HG02840 (cell line): ENCODE measurements at regions not wholly inside any gene's neighbourhood (a gene's known extent, or its start where the extent isn't known, plus 50 kb on each side); places are given as distances from the start of the nearest gene placed in this dataset.
"Not testable (repeated sequence)": the region's sequence is repeated elsewhere in the genome, so short reads cannot be mapped to it uniquely, and the experiment has no call there.

ENCODE experiments used
- ATAC-seq: cut with Tn5 transposase; IDR thresholded peaks from one replicate; pipeline ENCODE4 v1.9.1; 2021; ENCODE audit warnings: mild to moderate bottlenecking, moderate library complexity, moderate number of reproducible peaks; ENCODE audit not compliant: unreplicated experiment, low FRiP score

GRCh38 chr2:91568391-91569338, 2877.2 kb downstream of the RPIA start:
- ATAC-seq = not testable (repeated sequence)

- ATAC-seq = not testable (repeated sequence)
Observed at GRCh38 chr2:91571239-91571923, 2879.9 kb downstream of the RPIA start.

- not testable (repeated sequence) for ATAC-seq
Observed at GRCh38 chr2:91573018-91573417, 2881.5 kb downstream of the RPIA start.

- ATAC-seq = not testable (repeated sequence)
Observed at GRCh38 chr2:91573755-91574154, 2882.3 kb downstream of the RPIA start.

- not testable (repeated sequence) for ATAC-seq
Observed at GRCh38 chr2:91574255-91574654, 2882.8 kb downstream of the RPIA start.

- ATAC-seq = not testable (repeated sequence)
Observed at GRCh38 chr2:91575701-91576100, 2884.2 kb downstream of the RPIA start.

- not testable (repeated sequence) for ATAC-seq
Observed at GRCh38 chr2:91577406-91577805, 2885.9 kb downstream of the RPIA start.

- not testable (repeated sequence) for ATAC-seq
Observed at GRCh38 chr2:91578678-91579077, 2887.2 kb downstream of the RPIA start.

- not testable (repeated sequence) for ATAC-seq
Observed at GRCh38 chr2:91579555-91579954, 2888.1 kb downstream of the RPIA start.

GRCh38 chr2:91580043-91580442, 2888.6 kb downstream of the RPIA start:
- ATAC-seq = not testable (repeated sequence)

- not testable (repeated sequence) for ATAC-seq
Observed at GRCh38 chr2:91587098-91587497, 2895.6 kb downstream of the RPIA start.

- not testable (repeated sequence) for ATAC-seq
Observed at GRCh38 chr2:91587908-91588535, 2896.5 kb downstream of the RPIA start.

- not testable (repeated sequence) for ATAC-seq
Observed at GRCh38 chr2:91588782-91589223, 2897.3 kb downstream of the RPIA start.

- ATAC-seq = not testable (repeated sequence)
Observed at GRCh38 chr2:91589454-91590328, 2898.2 kb downstream of the RPIA start.

- not testable (repeated sequence) for ATAC-seq
Observed at GRCh38 chr2:91590381-91590780, 2898.9 kb downstream of the RPIA start.

GRCh38 chr2:91591066-91591465, 2899.6 kb downstream of the RPIA start:
- not testable (repeated sequence) for ATAC-seq

GRCh38 chr2:91597436-91597835, 2906.0 kb downstream of the RPIA start:
- ATAC-seq = not testable (repeated sequence)

GRCh38 chr2:91598519-91598918, 2907.0 kb downstream of the RPIA start:
- not testable (repeated sequence) for ATAC-seq

GRCh38 chr2:91599000-91599399, 2907.5 kb downstream of the RPIA start:
- ATAC-seq = not testable (repeated sequence)

- not testable (repeated sequence) for ATAC-seq
Observed at GRCh38 chr2:91602860-91603259, 2911.4 kb downstream of the RPIA start.
